ENCODE measurements at regions not wholly inside any gene's neighbourhood (a gene's known extent, or its start where the extent isn't known, plus 50 kb on each side); places are given as distances from the start of the nearest gene placed in this dataset.

DNA sequence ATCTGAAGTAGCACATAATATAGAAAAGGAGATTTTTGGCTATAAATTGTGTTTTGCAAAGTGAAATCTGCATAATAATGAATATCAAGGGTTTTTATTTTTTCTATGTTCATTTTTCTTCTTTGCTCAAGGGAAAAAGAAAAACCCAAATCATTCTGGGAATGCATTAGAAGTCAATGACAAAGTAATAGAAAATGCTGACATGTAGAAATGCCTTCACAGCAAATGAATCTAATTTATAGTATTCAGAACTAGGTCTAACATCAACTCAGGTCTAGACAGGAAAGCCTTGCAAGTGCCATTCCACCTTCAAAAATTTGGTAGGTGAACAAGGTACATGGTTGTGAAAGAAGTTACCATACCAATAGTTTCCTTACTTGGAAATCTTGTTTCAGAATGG lies 831.5 kb upstream of the CELF4 start:
- DNase-seq (ENCODE audit: low read depth in 1 of 2, low spot score in 1 of 2) = no peak
- in situ Hi-C loops (cut with HindIII; ENCODE audit: low pct_unique_long_range_greater_than_20kb, low sequenced_read_pairs) = no loop called here
- no peak for TF ChIP-seq JUND (IDR thresholded peaks at IDR 0.05; ENCODE audit: low read depth)

DNA sequence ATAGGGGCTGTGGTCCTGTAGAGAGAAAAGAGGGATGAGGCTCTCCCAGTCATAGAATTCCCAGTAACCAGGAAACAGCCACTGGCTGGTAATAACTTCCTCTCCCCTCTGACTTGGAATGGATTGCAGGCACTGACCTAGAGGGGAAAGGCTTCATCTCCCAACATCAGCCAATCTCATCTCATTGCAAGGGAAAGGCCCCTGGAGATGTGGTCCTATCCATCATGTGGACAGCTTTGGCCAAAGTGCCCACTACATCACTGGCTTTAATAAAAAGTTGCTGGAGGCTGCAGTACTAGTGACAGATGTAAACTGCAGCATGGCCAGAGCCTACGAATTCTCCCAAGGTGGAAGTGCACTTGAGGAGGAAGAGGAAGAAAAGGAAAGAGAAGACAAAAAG lies 820.5 kb upstream of the CELF4 start:
- in situ Hi-C loops (cut with HindIII; ENCODE audit: low pct_unique_long_range_greater_than_20kb, low sequenced_read_pairs) = no loop called here
- TF ChIP-seq JUND (IDR thresholded peaks at IDR 0.05; ENCODE audit: low read depth) = no peak
- DNase-seq (ENCODE audit: low read depth in 1 of 2, low spot score in 1 of 2) = no peak

DNA sequence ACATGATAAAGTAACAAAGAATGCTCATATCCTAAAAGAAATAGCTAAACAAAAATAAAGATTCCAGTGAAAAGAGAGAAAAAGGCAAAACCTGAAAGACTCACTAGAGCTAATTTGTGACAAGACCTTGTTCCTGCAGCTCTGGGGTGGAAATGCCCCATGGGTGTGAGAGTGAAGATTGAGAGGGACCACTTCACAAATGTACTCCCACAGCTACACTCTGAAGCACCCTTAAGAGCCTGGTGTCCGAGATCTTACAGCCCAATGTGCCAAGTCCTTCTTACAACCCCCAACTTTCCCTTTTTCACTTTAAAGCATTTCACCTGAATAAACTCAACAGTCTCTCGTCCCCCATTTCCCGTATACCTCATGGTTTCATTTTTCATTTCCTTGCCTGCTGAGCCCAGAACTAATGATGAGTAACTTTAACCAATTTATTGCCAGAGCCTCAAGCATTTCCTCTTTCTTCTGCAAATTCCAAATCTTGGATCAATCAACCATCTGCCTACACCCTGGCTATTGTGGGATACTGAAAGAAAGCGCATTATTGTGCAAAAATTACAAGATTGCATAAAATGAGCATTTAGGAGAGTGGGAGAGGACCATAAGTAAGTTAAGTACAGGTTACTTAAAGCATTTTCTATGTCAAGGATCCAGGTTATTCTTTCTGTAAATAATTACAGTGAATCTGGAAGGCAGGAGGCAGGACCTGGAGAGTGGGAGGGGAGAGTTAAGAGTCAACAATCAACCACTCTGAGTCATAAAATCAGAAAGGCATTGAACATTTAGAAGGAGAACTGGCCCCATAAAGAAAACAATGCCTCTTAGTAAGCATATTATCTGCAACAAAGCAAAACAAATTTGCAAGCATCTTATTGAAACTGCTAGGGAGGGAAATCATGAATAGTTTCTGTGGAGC lies 804.4 kb upstream of the CELF4 start:
- no peak for DNase-seq (ENCODE audit: low read depth in 1 of 2, low spot score in 1 of 2)
- TF ChIP-seq JUND (IDR thresholded peaks at IDR 0.05; ENCODE audit: low read depth) = no peak
- in situ Hi-C loops (cut with HindIII; ENCODE audit: low pct_unique_long_range_greater_than_20kb, low sequenced_read_pairs) = no loop called here

DNA sequence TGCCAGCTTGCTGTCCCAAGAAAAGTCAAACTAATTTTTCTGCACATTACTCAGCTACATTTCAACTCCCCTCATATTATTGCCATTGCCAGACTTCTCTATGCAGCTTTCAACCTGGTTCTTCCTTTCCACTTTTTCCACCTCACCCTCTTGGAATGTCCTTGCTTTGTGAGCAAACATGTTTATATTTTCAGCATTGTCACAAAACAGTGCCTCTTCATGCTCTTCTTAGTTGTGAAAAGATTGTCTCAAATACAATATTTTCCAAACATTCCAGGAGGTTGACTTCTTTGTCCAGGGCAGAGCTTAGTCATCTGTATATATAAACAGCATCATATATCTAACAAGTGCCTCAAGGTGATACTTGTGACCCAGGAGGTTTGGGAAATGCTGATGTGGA lies 803.3 kb upstream of the CELF4 start:
- TF ChIP-seq JUND (IDR thresholded peaks at IDR 0.05; ENCODE audit: low read depth) = no peak
- DNase-seq (ENCODE audit: low read depth in 1 of 2, low spot score in 1 of 2) = no peak
- in situ Hi-C loops (cut with HindIII; ENCODE audit: low pct_unique_long_range_greater_than_20kb, low sequenced_read_pairs) = no loop called here

DNA sequence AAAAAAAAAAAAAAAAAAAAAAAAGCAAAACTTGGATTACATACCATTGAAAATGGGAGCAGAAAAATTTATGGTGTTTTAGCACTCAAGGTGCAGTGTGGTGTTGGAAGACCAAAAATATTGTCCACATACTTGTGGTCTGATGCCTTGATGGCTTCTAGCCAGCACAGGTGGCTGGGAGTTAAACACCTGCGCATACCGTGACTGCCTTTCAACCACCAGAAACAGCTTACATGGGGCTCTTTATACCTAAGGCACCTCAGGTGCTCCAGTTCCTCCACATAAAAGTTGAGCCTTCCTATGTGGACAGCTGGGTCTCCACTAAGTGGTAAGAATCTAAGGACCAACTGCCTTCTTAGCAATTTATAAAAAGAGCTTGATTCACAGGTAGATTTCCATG lies 802.6 kb upstream of the CELF4 start:
- no peak for TF ChIP-seq JUND (IDR thresholded peaks at IDR 0.05; ENCODE audit: low read depth)
- in situ Hi-C loops (cut with HindIII; ENCODE audit: low pct_unique_long_range_greater_than_20kb, low sequenced_read_pairs) = no loop called here
- peak in 1 of 2 experiments; percentile 44 for DNase-seq (ENCODE audit: low read depth in 1 of 2, low spot score in 1 of 2)

DNA sequence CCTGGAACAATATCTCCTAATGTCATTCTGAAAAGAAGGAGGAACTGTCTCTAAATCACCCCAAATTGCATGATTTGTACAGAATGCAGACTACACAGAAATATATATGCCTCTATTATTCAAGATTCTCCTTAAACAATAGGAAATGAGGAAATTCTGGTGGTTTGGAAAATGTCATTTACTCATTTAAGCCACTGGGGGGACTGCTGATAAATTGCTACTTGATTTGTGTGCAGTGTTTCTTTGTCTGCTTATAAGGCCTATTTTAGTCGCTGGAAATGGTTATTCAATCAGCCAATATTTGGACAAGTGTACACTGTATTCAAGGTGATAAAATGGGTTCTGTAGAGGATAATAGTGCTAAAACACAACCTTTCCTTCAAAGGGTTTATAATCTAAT lies 801.9 kb upstream of the CELF4 start:
- in situ Hi-C loops (cut with HindIII; ENCODE audit: low pct_unique_long_range_greater_than_20kb, low sequenced_read_pairs) = no loop called here
- TF ChIP-seq JUND (IDR thresholded peaks at IDR 0.05; ENCODE audit: low read depth) = no peak
- no peak for DNase-seq (ENCODE audit: low read depth in 1 of 2, low spot score in 1 of 2)

DNA sequence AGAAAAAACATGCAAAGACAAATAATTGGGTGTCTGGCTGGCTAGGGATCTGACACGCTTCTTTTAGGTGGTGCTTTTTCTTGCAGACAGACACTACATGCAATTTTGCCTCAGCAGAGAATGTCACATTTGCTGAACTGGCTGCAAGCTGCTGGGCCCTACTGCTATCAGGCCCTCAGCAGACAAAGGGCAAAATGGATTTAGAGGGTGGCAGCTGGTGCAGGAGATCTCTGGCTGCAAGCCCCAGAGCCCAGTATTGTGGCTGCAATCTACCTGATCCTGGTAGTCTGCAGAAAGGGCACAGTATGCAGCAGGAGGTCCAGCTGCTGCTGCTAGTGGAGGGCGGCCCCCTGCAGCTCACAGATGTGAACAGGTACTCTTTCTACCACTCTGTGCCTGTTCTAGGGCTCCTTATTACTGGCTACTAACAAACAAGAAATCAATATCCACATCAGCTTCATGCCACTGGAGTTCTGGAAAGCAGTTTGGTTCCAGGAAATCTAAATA lies 796.7 kb upstream of the CELF4 start:
- TF ChIP-seq JUND (IDR thresholded peaks at IDR 0.05; ENCODE audit: low read depth) = no peak
- DNase-seq (ENCODE audit: low read depth in 1 of 2, low spot score in 1 of 2) = no peak
- in situ Hi-C loops (cut with HindIII; ENCODE audit: low pct_unique_long_range_greater_than_20kb, low sequenced_read_pairs) = no loop called here

DNA sequence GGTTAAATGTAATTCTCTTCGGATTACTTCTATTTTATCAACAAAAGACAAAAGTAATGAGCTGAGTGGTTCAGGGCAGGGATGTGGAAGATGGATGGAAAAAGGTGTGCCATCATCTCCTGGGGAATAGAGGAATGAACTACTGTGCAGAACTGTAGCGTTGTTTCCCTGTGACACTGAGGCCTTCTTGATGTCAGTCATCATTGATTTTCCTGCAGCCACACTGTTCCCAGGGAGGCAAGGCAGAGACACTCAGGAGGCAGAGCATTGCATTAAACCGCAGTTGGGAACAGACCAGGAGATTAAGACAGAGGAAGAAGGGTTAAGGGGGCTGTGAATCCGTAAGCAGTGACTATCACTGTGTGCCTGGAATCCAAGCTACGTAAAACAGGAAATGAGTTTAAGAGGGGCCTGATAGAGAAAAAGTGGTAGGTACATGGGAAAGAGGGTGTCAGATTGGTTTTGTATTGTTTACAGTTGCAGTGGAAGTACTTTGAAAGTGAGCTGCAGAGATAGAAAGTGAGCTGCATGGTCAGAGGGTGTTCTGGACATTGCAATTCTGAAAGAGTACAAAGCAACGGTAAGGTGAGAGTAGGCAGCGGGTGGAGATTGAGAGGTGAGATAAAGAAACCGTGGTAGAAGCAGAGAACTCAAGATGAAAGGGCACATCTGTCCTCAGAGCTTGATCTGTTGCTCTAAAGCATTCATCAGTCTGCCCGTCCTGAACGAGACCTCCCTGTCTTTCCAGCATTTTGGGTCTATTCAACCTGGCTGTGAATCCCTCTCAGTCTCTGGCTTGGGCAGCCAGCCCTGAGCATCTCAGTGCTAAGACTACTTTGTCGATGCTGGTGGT lies 793.4 kb upstream of the CELF4 start:
- TF ChIP-seq JUND (IDR thresholded peaks at IDR 0.05; ENCODE audit: low read depth) = no peak
- in situ Hi-C loops (cut with HindIII; ENCODE audit: low pct_unique_long_range_greater_than_20kb, low sequenced_read_pairs) = no loop called here
- DNase-seq (ENCODE audit: low read depth in 1 of 2, low spot score in 1 of 2) = no peak

DNA sequence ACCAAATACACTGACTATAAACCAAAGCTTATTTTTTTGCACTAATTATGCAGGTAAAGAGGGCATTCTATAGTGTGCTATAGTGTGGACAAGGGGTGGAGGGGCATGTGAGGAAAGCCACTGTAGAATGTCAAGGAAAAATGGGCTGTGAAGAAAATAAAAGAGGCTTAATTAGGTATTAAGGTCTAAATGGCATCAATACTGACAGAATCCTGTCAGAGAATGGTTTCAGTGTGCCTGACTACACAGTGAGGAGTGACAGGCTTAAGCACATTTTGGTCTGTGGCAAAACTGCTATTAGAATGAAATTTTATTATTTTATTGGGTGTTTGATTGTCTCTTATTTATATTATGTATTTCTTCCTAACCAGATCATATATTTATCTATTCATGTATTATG lies 787.6 kb upstream of the CELF4 start:
- no peak for DNase-seq (ENCODE audit: low read depth in 1 of 2, low spot score in 1 of 2)
- TF ChIP-seq JUND (IDR thresholded peaks at IDR 0.05; ENCODE audit: low read depth) = no peak
- in situ Hi-C loops (cut with HindIII; ENCODE audit: low pct_unique_long_range_greater_than_20kb, low sequenced_read_pairs) = no loop called here

DNA sequence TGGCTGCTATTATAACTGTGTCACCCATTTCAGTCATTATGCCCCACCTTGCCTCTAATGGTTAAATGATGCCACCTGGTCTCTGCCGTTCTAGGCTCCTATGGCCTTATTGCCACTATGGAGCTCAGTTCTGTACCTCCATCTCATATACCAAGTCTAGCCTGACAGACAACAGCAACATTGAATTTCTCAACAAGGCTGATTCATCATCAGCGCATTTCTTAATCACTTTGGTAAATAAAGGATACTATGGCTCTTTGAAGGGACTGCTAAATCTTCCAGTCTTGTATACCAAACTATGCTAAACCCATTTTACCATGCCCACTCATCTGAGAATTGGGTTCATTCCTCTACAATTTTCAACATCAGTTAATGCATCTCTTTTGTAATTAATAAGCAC lies 784.5 kb upstream of the CELF4 start:
- TF ChIP-seq JUND (IDR thresholded peaks at IDR 0.05; ENCODE audit: low read depth) = no peak
- no peak for DNase-seq (ENCODE audit: low read depth in 1 of 2, low spot score in 1 of 2)
- in situ Hi-C loops (cut with HindIII; ENCODE audit: low pct_unique_long_range_greater_than_20kb, low sequenced_read_pairs) = no loop called here

DNA sequence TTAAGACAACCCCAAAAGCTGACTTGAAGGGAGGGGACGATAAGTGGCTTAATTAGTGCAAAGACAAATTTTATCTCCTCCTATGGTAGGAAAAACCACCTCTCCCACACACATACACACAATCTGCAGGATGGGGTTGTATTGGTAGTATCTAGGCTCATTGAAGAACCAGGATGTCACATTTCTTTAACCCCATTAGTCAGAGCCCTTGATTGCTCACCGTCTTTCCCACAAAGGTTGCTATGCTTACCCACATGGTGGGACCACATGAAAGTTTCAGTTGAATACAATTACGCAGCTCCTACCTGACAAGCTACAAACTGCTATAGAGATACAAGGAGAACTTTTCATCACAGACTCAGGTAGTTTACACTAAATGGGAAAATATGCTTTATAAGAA lies 765.0 kb upstream of the CELF4 start:
- TF ChIP-seq JUND (IDR thresholded peaks at IDR 0.05; ENCODE audit: low read depth) = no peak
- in situ Hi-C loops (cut with HindIII; ENCODE audit: low pct_unique_long_range_greater_than_20kb, low sequenced_read_pairs) = no loop called here
- DNase-seq (ENCODE audit: low read depth in 1 of 2, low spot score in 1 of 2) = no peak

DNA sequence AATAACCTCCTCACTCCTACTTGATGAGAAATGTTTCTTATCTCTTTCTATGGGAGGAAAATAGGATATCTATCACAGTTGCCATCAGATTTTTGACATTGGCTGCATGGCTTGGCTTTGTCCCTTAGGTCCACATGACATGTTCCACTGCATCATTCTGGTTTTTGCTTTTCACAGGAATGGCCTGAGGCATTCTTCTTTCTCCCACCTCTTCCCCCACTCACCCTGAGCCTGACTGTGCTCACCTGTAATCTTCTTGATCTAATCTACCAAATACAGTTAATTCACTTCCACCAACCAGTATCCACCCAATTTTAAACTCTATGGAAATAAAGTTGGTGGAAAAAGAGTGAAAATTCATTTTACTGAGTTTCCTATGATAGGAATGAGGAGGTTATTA lies 763.5 kb upstream of the CELF4 start:
- TF ChIP-seq JUND (IDR thresholded peaks at IDR 0.05; ENCODE audit: low read depth) = no peak
- in situ Hi-C loops (cut with HindIII; ENCODE audit: low pct_unique_long_range_greater_than_20kb, low sequenced_read_pairs) = no loop called here
- DNase-seq (ENCODE audit: low read depth in 1 of 2, low spot score in 1 of 2) = no peak

DNA sequence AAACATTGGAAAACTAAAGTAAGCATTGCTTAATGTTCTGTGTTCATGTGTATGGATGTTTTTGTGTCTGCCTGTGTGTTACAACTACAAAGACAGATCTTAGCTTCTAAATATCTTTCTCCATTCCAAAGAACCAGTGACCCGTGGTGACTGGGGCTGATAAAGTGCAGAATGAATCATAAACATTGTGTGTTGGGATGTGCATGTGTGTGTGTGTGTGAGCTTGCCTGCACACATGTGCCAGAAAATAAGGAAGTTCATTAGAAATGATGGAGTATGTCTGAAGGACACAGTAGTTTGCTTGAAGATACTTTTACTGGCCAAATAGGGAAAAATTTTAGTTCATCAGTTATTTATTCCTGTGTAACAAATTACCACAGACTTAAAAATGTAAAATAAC lies 756.6 kb upstream of the CELF4 start:
- no peak for TF ChIP-seq JUND (IDR thresholded peaks at IDR 0.05; ENCODE audit: low read depth)
- DNase-seq (ENCODE audit: low read depth in 1 of 2, low spot score in 1 of 2) = no peak
- in situ Hi-C loops (cut with HindIII; ENCODE audit: low pct_unique_long_range_greater_than_20kb, low sequenced_read_pairs) = no loop called here

All from T47D (cell line).